ENCODE measurements at regions not wholly inside any gene's neighbourhood (a gene's known extent, or its start where the extent isn't known, plus 50 kb on each side); places are given as distances from the start of the nearest gene placed in this dataset.

GRCh38 chr5:34484216-34484920 lies 171.8 kb upstream of the RAI14 start:
- no peak for DNase-seq (ENCODE audit: low read depth in 2 of 2)

- DNase-seq (ENCODE audit: low read depth in 2 of 2) = no peak
Observed at GRCh38 chr5:34485768-34486030, 170.4 kb upstream of the RAI14 start.

GRCh38 chr5:34486160-34486848 lies 169.8 kb upstream of the RAI14 start:
- peak; percentile 45 to 63 for DNase-seq (ENCODE audit: low read depth in 2 of 2)

- no peak for DNase-seq (ENCODE audit: low read depth in 2 of 2)
Observed at GRCh38 chr5:34486849-34487158, 169.3 kb upstream of the RAI14 start.

- no peak for DNase-seq (ENCODE audit: low read depth in 2 of 2)
Observed at GRCh38 chr5:34487159-34487879, 168.8 kb upstream of the RAI14 start.

GRCh38 chr5:34487956-34488355 lies 168.2 kb upstream of the RAI14 start:
- DNase-seq (ENCODE audit: low read depth in 2 of 2) = no peak

GRCh38 chr5:34488984-34489383 lies 167.1 kb upstream of the RAI14 start:
- DNase-seq (ENCODE audit: low read depth in 2 of 2) = no peak

- no peak for DNase-seq (ENCODE audit: low read depth in 2 of 2)
Observed at GRCh38 chr5:34490506-34491250, 165.4 kb upstream of the RAI14 start.

GRCh38 chr5:34491251-34491620 lies 164.9 kb upstream of the RAI14 start:
- no peak for DNase-seq (ENCODE audit: low read depth in 2 of 2)

GRCh38 chr5:34494111-34494755 lies 161.9 kb upstream of the RAI14 start:
- DNase-seq (ENCODE audit: low read depth in 2 of 2) = no peak

GRCh38 chr5:34495178-34495577 lies 160.9 kb upstream of the RAI14 start:
- no peak for DNase-seq (ENCODE audit: low read depth in 2 of 2)

- DNase-seq (ENCODE audit: low read depth in 2 of 2) = no peak
Observed at GRCh38 chr5:34496260-34496691, 159.9 kb upstream of the RAI14 start.

GRCh38 chr5:34496701-34497469 lies 159.2 kb upstream of the RAI14 start:
- no peak for DNase-seq (ENCODE audit: low read depth in 2 of 2)

GRCh38 chr5:34497470-34497808 lies 158.7 kb upstream of the RAI14 start:
- DNase-seq (ENCODE audit: low read depth in 2 of 2) = no peak

- no peak for DNase-seq (ENCODE audit: low read depth in 2 of 2)
Observed at GRCh38 chr5:34498572-34498971, 157.6 kb upstream of the RAI14 start.

- DNase-seq (ENCODE audit: low read depth in 2 of 2) = no peak
Observed at GRCh38 chr5:34499001-34499734, 157.0 kb upstream of the RAI14 start.

GRCh38 chr5:34500236-34500847 lies 155.8 kb upstream of the RAI14 start:
- no peak for DNase-seq (ENCODE audit: low read depth in 2 of 2)

- no peak for DNase-seq (ENCODE audit: low read depth in 2 of 2)
Observed at GRCh38 chr5:34501016-34501415, 155.1 kb upstream of the RAI14 start.

- no peak for DNase-seq (ENCODE audit: low read depth in 2 of 2)
Observed at GRCh38 chr5:34501840-34502239, 154.3 kb upstream of the RAI14 start.

- no peak for DNase-seq (ENCODE audit: low read depth in 2 of 2)
Observed at GRCh38 chr5:34502581-34502980, 153.5 kb upstream of the RAI14 start.
